BLaER1 treated with 17β-estradiol and CSF1 and Interleukin-3, amounts not matched to agents 10 nM and 100 nM (cell line): ENCODE measurements at regions not wholly inside any gene's neighbourhood (a gene's known extent, or its start where the extent isn't known, plus 50 kb on each side); places are given as distances from the start of the nearest gene placed in this dataset.
"Not testable (repeated sequence)": the region's sequence is repeated elsewhere in the genome, so short reads cannot be mapped to it uniquely, and the experiment has no call there.

ENCODE experiments used
- H3K27ac ChIP-seq, 11 experiments: shearing (Covaris generic); formaldehyde crosslinking; 2 replicates each; pipeline ENCODE4 v1.8.1; 2022
- H3K27me3 ChIP-seq, 11 experiments: shearing (Covaris generic); formaldehyde crosslinking; 2 replicates each; pipeline ENCODE4 v1.8.1; 2022
- H3K36me3 ChIP-seq, 11 experiments: shearing (Covaris generic); formaldehyde crosslinking; 2 replicates each; pipeline ENCODE4 v1.8.1; 2022
- H3K4me1 ChIP-seq, 10 experiments: shearing (Covaris generic); formaldehyde crosslinking; 2 replicates each; pipeline ENCODE4 v1.8.1; 2022
- H3K4me2 ChIP-seq, 11 experiments: shearing (Covaris generic); formaldehyde crosslinking; 2 replicates each; pipeline ENCODE4 v1.8.1; 2022
- H3K4me3 ChIP-seq, 10 experiments: shearing (Covaris generic); formaldehyde crosslinking; 2 replicates each; pipeline ENCODE4 v1.8.1; 2022
- H3K9ac ChIP-seq, 11 experiments: shearing (Covaris generic); formaldehyde crosslinking; 2 replicates each; pipeline ENCODE4 v1.8.1; 2022
- H3K9me3 ChIP-seq, 11 experiments: shearing (Covaris generic); formaldehyde crosslinking; replicated peaks in 1 of 11; 2 replicates each; pipeline ENCODE4 v1.8.1; 2022
- H4K20me1 ChIP-seq, 11 experiments: shearing (Covaris generic); formaldehyde crosslinking; 2 replicates each; pipeline ENCODE4 v1.8.1; 2022
- Cebpa-rat ChIP-seq, 11 experiments: shearing (Covaris generic); IDR thresholded peaks; 2 replicates each; pipeline ENCODE4 v1.8.1; 2022

DNA sequence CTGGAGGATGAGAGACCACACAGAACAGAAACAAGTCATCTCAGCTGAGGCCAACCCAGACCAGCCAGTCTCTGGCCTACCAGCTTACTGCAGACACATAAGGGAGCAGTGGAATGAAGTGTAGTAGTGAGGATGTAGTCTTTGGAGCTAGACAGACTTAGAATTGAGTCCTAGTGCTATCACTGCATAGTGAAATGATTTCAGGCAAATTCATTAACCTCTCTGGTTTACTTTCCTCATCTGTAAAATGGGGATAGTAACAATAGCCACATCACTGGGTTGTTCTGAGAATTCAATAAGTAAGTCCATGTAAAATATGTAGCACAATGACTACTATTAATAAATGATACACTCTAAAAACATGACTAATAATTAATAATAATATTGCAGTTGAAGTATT lies 383.8 kb downstream of the DLEU7 start:
- no peak for TF ChIP-seq Cebpa-rat (IDR thresholded peaks at IDR 0.05)
- Histone ChIP-seq H3K36me3 (no peaks in the 10 kb centered on the region), H4K20me1 (no peaks in the 10 kb centered on the region), H3K4me2 (no peak overlapping the region), H3K9ac (no peak overlapping the region), H3K27me3 (no peaks in the 10 kb centered on the region), H3K4me3 (no peak overlapping the region), H3K9me3 (0 out of 22 replicates have a peak, but pooled peaks cover 0 to 5% (median 0%) of the 10 kb centered on the region in 11 experiments), H3K4me1 (peaks cover 4 to 11% (median 9%) of the 10 kb centered on the region in 10 experiments; a peak in 19 of 20 replicates), H3K27ac (no peak overlapping the region)

DNA sequence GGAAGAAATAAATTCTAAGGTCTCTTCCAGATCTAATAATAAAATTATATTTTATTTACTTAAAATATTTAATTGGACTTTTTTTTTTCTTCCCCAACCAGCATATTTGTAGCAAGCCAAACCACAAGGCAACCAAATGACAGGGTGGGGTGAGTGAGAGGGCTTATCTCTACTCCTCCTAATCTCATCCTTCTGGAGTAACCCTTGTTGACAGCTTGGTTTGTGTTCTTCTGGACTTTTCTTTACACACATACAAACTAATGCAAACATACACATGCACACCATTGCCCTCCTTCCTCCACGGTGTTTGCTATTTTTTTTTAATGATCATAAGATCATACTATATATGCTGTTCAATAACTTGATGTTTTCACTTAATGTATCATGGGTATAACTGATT lies 383.1 kb downstream of the DLEU7 start:
- Histone ChIP-seq H4K20me1 (no peaks in the 10 kb centered on the region), H3K9me3 (0 out of 22 replicates have a peak, but pooled peaks cover 0 to 5% (median 0%) of the 10 kb centered on the region in 11 experiments), H3K27ac (no peak overlapping the region), H3K4me2 (no peak overlapping the region), H3K4me3 (no peak overlapping the region), H3K27me3 (no peaks in the 10 kb centered on the region), H3K4me1 (peaks cover 4 to 17% (median 11%) of the 10 kb centered on the region in 10 experiments; a peak in 19 of 20 replicates), H3K36me3 (no peaks in the 10 kb centered on the region), H3K9ac (no peak overlapping the region)
- no peak for TF ChIP-seq Cebpa-rat (IDR thresholded peaks at IDR 0.05)

DNA sequence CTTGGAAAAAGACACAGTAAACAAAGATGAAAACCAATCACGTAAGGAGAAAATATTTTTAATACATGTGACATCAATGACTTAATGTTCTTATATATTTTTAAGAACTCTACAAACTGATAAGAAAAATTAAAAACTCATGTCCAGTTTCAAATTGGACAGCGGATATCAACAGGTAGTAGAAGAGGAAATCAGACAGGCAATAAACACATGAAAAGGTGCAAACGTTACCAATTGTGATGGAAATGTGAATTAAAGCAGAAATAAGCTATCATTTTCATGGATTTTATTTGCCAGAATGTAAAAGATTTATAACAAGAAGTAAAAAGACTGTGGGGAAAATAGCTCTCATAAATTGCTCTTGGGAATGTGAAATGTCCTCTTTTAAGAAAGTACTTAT lies 382.3 kb downstream of the DLEU7 start:
- Histone ChIP-seq H3K27me3 (no peaks in the 10 kb centered on the region), H3K36me3 (no peaks in the 10 kb centered on the region)

DNA sequence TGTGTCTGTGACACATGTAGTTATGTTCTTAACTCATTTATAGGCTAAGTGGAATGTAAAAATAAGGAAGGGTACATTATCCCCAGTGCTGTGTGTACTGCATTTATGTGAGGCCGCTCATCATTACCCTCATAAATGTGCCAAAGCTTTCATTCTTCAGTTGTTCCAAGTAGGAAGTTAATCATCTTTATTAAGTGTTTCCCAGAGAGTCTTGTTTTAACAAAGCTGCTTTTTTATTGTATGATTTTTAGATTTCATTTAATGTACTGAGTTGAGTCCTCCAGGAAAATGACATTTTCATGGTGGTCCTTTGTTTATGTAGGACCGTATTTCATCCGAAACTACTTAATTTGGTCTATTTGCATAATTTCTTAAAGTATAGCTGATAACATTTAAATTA lies 379.8 kb downstream of the DLEU7 start:
- H3K4me3 ChIP-seq, result no peak overlapping the region
- no peak overlapping the region for H3K4me2 ChIP-seq

More for the DNA sequence above, 382.3 kb downstream of the DLEU7 start:
- Histone ChIP-seq H3K4me1 (peaks cover 4 to 18% (median 11%) of the 10 kb centered on the region in 10 experiments; a peak in 19 of 20 replicates), H3K9ac (no peak overlapping the region), H4K20me1 (no peaks in the 10 kb centered on the region), H3K9me3 (peaks cover 0 to 5% (median 0%) of the 10 kb centered on the region in 11 experiments; a peak in 1 of 22 replicates), H3K27ac (no peak overlapping the region), H3K4me2 (no peak overlapping the region), H3K4me3 (no peak overlapping the region)
- no peak for TF ChIP-seq Cebpa-rat (IDR thresholded peaks at IDR 0.05)

DNA sequence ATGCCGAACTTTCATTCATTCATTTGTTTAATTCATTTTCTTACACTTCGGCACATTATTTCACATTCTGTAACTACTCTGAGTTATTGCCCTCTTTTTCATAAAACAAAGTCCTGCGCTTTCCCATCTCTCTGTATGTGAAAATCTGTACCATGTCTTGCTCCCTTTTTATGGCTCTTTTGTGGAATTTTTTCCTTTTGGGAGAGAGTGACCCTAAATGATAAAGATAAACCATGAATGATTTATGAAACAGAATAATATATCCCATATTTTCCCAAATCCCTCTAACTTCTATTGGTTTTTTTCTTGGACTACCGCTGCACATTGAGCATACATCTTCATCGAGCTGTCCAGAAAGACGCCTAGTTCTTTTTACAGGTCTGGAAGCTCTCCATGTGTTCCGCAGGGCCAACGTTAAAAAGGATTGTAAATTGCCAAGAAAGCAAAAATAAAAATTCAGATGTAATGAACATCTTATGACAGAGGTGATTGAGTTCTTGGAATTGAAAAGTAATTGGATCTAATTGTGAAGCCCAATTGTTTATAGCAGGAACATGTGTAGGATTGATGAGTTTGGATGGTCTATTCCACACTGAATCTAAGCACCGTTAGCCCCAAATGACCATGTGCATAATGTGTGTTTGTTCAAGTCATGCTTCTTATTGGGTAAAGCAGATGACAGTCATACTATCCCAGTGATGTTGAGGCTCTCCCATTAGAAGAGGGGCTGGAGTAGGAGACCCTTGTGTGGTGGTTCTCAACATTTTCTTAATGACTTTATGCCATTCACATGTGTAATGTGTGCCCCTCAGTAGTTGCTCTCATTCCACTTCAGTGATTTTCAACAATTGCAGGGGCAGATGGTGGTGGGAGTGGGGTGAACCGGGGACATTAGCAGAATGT lies 378.9 kb downstream of the DLEU7 start:
- Histone ChIP-seq H4K20me1 (no peaks in the 10 kb centered on the region), H3K36me3 (no peaks in the 10 kb centered on the region), H3K4me2 (peak overlapping the region in 6 of 11 experiments; percentile 24 to 46 (median 32); a peak in 9 of 22 replicates), H3K4me1 (peaks cover 0 to 7% (median 0%) of the 10 kb centered on the region in 10 experiments; a peak in 7 of 20 replicates), H3K27ac (no peak overlapping the region), H3K4me3 (no peak overlapping the region), H3K9me3 (peaks cover 0 to 7% (median 0%) of the 10 kb centered on the region in 11 experiments; a peak in 2 of 22 replicates), H3K27me3 (no peaks in the 10 kb centered on the region), H3K9ac (no peak overlapping the region)
- no peak for TF ChIP-seq Cebpa-rat (IDR thresholded peaks at IDR 0.05)

More for the DNA sequence above, 379.8 kb downstream of the DLEU7 start:
- Histone ChIP-seq H3K9me3 (peaks cover 0 to 7% (median 0%) of the 10 kb centered on the region in 11 experiments; a peak in 2 of 22 replicates), H3K27ac (no peak overlapping the region), H4K20me1 (no peaks in the 10 kb centered on the region), H3K9ac (no peak overlapping the region), H3K27me3 (no peaks in the 10 kb centered on the region), H3K4me1 (peaks cover 0 to 7% (median 0%) of the 10 kb centered on the region in 10 experiments; a peak in 7 of 20 replicates), H3K36me3 (no peaks in the 10 kb centered on the region)
- no peak for TF ChIP-seq Cebpa-rat (IDR thresholded peaks at IDR 0.05)

DNA sequence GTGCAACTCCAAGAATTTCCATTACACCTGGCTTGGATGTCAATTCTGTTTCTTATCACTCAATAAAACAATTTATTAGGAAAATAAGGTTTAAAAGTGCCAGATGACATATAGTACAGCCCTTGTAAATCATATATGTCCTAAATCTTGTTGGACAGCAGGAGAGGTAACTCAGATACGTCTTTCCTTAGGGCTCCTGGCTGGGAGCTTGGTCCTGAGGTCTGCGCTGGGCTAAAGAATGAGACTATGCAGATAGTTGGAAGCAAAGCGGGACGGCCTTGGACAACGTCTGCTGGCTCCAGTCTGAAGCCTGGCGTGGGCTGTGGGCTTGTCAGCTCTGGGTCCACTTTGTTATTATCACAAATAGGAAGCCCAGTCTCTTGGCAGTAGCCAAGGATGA lies 377.0 kb downstream of the DLEU7 start:
- Histone ChIP-seq H3K9ac (no peak overlapping the region), H3K4me2 (no peak overlapping the region), H3K4me1 (peaks cover 0 to 7% (median 0%) of the 10 kb centered on the region in 10 experiments; a peak in 7 of 20 replicates), H3K4me3 (no peak overlapping the region), H3K9me3 (peaks cover 0 to 7% (median 0%) of the 10 kb centered on the region in 11 experiments; a peak in 2 of 22 replicates), H4K20me1 (no peaks in the 10 kb centered on the region), H3K27me3 (no peaks in the 10 kb centered on the region), H3K27ac (no peak overlapping the region), H3K36me3 (no peaks in the 10 kb centered on the region)
- TF ChIP-seq Cebpa-rat (IDR thresholded peaks at IDR 0.05), result no peak

DNA sequence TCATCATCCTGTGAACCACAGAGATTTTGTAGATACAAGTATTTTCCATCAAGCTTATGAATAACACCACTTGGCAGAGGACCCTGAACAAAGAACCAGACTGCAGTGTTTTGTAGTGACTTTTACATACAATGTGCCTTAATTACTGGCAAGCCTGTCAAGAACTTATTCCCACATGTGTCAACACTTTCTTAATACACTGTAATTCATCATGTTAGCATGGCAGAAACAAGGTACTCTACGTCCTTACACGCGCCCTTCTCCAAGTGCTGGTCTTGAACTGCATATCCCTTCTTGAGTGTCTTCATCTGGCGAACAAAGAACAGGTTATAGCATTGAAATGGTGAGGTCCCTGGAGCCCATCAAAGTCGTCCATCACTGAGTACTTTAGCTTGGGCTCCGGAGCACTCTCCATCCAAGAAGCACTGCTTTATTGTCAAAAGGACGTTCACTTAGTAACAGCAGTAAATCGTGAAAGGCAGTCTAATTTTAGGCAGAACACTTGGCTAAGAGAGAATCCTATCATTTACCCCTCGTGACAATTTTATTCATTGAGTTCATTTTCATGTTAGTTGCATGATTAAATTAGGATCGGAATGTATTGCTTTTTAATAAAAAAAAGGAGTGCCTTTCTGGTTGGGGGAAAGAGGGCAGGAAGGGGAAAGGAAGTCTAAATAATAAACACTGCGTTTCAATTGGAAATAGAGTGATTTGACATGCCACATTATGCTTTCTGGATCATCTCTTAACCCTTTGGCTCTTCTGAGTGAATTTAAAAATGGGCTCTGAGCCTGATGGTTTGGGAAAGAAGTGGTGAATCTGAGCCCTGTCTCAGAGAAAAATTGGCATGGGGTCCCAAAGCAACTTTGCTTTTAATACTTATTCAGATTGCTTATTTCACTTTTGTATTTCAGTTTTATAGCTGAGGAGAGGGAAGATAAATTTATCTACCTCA lies 376.1 kb downstream of the DLEU7 start:
- H4K20me1 ChIP-seq, result no peaks in the 10 kb centered on the region
- TF ChIP-seq Cebpa-rat (IDR thresholded peaks at IDR 0.05), result no peak
- H3K4me1 ChIP-seq, result peaks cover 0 to 7% (median 0%) of the 10 kb centered on the region in 10 experiments; a peak in 7 of 20 replicates
- no peak overlapping the region for H3K27ac ChIP-seq
- H3K36me3 ChIP-seq, result no peaks in the 10 kb centered on the region
- no peak overlapping the region for H3K4me2 ChIP-seq
- no peaks in the 10 kb centered on the region for H3K27me3 ChIP-seq
- H3K4me3 ChIP-seq, result no peak overlapping the region
- H3K9me3 ChIP-seq, result peaks cover 0 to 7% (median 0%) of the 10 kb centered on the region in 11 experiments; a peak in 2 of 22 replicates
- no peak overlapping the region for H3K9ac ChIP-seq

DNA sequence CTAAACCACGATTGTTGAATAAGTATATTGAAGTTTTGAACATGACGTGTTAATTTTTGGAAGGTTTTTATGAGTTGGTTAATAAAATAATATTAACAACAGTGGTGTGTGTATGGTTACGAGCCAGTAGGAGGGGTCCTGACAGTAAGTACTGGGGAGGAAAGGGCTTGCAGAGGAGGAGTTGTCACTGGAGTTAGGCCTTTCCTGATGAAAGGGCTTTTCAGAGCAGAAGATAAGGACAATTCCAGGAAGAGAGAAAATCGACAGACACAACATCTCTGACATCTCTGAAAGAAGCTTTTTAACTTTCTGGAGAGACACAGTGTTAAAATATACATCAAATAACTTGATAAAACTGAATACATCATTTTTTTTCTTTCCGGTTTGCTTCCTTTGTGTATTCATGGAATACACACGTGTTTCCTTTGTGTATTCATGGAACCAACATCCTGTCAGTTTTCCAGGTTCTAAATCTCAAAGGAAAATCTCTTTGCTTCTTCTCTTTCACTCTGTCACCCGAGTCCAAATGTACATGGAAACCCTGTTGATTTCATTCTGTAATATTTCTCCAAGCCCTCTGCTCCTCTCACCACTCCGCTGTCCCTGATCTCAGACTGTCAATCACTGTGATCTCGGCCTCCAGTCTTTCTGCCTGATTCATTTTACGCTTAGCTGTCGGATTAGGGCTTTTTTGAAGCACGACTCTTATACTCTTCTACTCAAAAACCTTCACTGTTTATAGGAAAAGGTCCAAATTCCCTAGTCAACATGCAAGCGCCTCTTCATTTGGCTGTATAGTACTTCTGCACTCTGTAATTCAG lies 374.4 kb downstream of the DLEU7 start:
- Histone ChIP-seq H3K4me2 (no peak overlapping the region), H3K9ac (no peak overlapping the region), H4K20me1 (no peaks in the 10 kb centered on the region), H3K4me1 (peaks cover 0 to 7% (median 0%) of the 10 kb centered on the region in 10 experiments; a peak in 7 of 20 replicates), H3K27me3 (no peaks in the 10 kb centered on the region), H3K36me3 (no peaks in the 10 kb centered on the region), H3K27ac (no peak overlapping the region), H3K9me3 (peaks cover 0 to 7% (median 0%) of the 10 kb centered on the region in 11 experiments; a peak in 2 of 22 replicates), H3K4me3 (no peak overlapping the region)
- no peak for TF ChIP-seq Cebpa-rat (IDR thresholded peaks at IDR 0.05)

DNA sequence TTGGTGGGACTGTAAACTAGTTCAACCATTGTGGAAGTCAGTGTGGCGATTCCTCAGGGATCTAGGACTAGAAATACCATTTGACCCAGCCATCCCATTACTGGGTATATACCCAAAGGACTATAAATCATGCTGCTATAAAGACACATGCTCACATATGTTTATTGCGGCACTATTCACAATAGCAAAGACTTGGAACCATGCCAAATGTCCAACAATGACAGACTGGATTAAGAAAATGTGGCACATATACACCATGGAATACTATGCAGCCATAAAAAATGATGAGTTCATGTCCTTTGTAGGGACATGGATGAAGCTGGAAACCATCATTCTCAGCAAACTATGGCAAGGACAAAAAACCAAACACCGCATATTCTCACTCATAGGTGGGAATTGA lies 370.4 kb downstream of the DLEU7 start:
- H3K9me3 ChIP-seq, result not testable (repeated sequence)

More for the DNA sequence above, 370.4 kb downstream of the DLEU7 start:
- H4K20me1 ChIP-seq, H3K4me2 ChIP-seq, H3K36me3 ChIP-seq, H3K27me3 ChIP-seq, H3K4me3 ChIP-seq, H3K9ac ChIP-seq, H3K4me1 ChIP-seq, H3K27ac ChIP-seq: not testable (repeated sequence)
